Colonic mucosa (tissue), 4 donors: ENCODE measurements at regions not wholly inside any gene's neighbourhood (a gene's known extent, or its start where the extent isn't known, plus 50 kb on each side); places are given as distances from the start of the nearest gene placed in this dataset.

Source experiments
- DNase-seq: peaks from one replicate; pipeline ENCODE4 v3.0.0-alpha.2; 2020
- H3K27ac ChIP-seq: fragments of 200-600 bp; one replicate; pipeline ENCODE4 v1.8.0; 2021
- H3K27me3 ChIP-seq: fragments of 200-600 bp; one replicate; pipeline ENCODE4 v1.8.0; 2021
- H3K36me3 ChIP-seq: fragments of 200-600 bp; one replicate; pipeline ENCODE4 v1.8.0; 2021
- H3K4me1 ChIP-seq: fragments of 200-600 bp; one replicate; pipeline ENCODE4 v1.8.0; 2021; ENCODE audit warnings: mild to moderate bottlenecking
- H3K4me3 ChIP-seq: fragments of 200-600 bp; one replicate; pipeline ENCODE4 v1.8.0; 2021
- H3K9ac ChIP-seq, 2 donors: one replicate each; pipeline ENCODE4 v1.7.0; 2013; ENCODE audit warnings: control low read depth in 2 of 2, low read depth in 2 of 2, low read length in 2 of 2
- H3K9me3 ChIP-seq: fragments of 200-600 bp; one replicate; pipeline ENCODE4 v1.8.0; 2021
- CTCF ChIP-seq: fragments of 200-600 bp; IDR thresholded peaks from one replicate; pipeline ENCODE4 v1.8.0; 2022; ENCODE audit warnings: antibody characterized with exemption, mild to moderate bottlenecking
- intact Hi-C: fragments of 100-400 bp; cut with DNase I; formaldehyde crosslinking; loops from one replicate; pipeline ENCODE4 v1.14.1; 2022
- donor health status: healthy.
- donor health status: DM: no; HTN: no; CAD: no.
- donor health status: DM: no; HTN: no; CAD: no.

- no peaks in the 10 kb centered on the region for H3K9me3 ChIP-seq
- H3K9ac ChIP-seq, result no peak overlapping the region
- intact Hi-C loops, result no loop called here
- peaks cover 6% of the 10 kb centered on the region for H3K27me3 ChIP-seq
- no peak overlapping the region for H3K4me3 ChIP-seq
- no peak for DNase-seq
- H3K4me1 ChIP-seq, result no peaks in the 10 kb centered on the region
- H3K27ac ChIP-seq, result no peak overlapping the region
- TF ChIP-seq CTCF, result no peak
- H3K36me3 ChIP-seq, result no peaks in the 10 kb centered on the region
These were observed 350.2 kb downstream of the FOXL1 start for GRCh38 chr16:86928523-86929011.

- Histone ChIP-seq H3K27ac (no peak overlapping the region), H3K9me3 (no peaks in the 10 kb centered on the region), H3K4me3 (no peak overlapping the region), H3K36me3 (no peaks in the 10 kb centered on the region), H3K27me3 (peaks cover 6% of the 10 kb centered on the region), H3K4me1 (no peaks in the 10 kb centered on the region), H3K9ac (no peak overlapping the region)
- TF ChIP-seq CTCF, result no peak
- intact Hi-C loops, result no loop called here
- DNase-seq, result no peak
These were observed 350.9 kb downstream of the FOXL1 start for GRCh38 chr16:86929057-86929871.

- H3K27ac ChIP-seq, result no peak overlapping the region
- H3K9ac ChIP-seq, result no peak overlapping the region
- no peak for TF ChIP-seq CTCF
- H3K4me3 ChIP-seq, result no peak overlapping the region
- no peak for DNase-seq
- H3K9me3 ChIP-seq, result no peaks in the 10 kb centered on the region
- no peaks in the 10 kb centered on the region for H3K36me3 ChIP-seq
- peaks cover 6% of the 10 kb centered on the region for H3K27me3 ChIP-seq
- intact Hi-C loops, result no loop called here
- H3K4me1 ChIP-seq, result no peaks in the 10 kb centered on the region
These were observed 351.7 kb downstream of the FOXL1 start for GRCh38 chr16:86930001-86930400.

- no peak for TF ChIP-seq CTCF
- Histone ChIP-seq H3K9me3 (no peaks in the 10 kb centered on the region), H3K4me1 (no peaks in the 10 kb centered on the region), H3K9ac (no peak overlapping the region), H3K36me3 (no peaks in the 10 kb centered on the region), H3K27me3 (peaks cover 6% of the 10 kb centered on the region), H3K4me3 (no peak overlapping the region), H3K27ac (no peak overlapping the region)
- no peak for DNase-seq
- intact Hi-C loops, result no loop called here
These were observed 352.5 kb downstream of the FOXL1 start for GRCh38 chr16:86930663-86931373.

GRCh38 chr16:86931410-86931941 is 353.1 kb downstream of the FOXL1 start:
- no peaks in the 10 kb centered on the region for H3K4me1 ChIP-seq
- peaks cover 6% of the 10 kb centered on the region for H3K27me3 ChIP-seq
- no peak overlapping the region for H3K27ac ChIP-seq
- no peaks in the 10 kb centered on the region for H3K9me3 ChIP-seq
- H3K4me3 ChIP-seq, result no peak overlapping the region
- no peaks in the 10 kb centered on the region for H3K36me3 ChIP-seq
- no peak for TF ChIP-seq CTCF
- intact Hi-C loops, result no loop called here
- no peak overlapping the region for H3K9ac ChIP-seq
- DNase-seq, result no peak
